Activated CD4-positive, alpha-beta T cell treated with anti-CD3 and anti-CD28 coated beads, Interleukin-2, amount 50 U/mL, for 48 hours (primary cell): ENCODE measurements at regions not wholly inside any gene's neighbourhood (a gene's known extent, or its start where the extent isn't known, plus 50 kb on each side); places are given as distances from the start of the nearest gene placed in this dataset.
"Not testable (repeated sequence)": the region's sequence is repeated elsewhere in the genome, so short reads cannot be mapped to it uniquely, and the experiment has no call there.

Experiments
- DNase-seq, 2 experiments: peaks; one replicate each; pipeline ENCODE4 v3.0.0-alpha.2; 2020

DNA sequence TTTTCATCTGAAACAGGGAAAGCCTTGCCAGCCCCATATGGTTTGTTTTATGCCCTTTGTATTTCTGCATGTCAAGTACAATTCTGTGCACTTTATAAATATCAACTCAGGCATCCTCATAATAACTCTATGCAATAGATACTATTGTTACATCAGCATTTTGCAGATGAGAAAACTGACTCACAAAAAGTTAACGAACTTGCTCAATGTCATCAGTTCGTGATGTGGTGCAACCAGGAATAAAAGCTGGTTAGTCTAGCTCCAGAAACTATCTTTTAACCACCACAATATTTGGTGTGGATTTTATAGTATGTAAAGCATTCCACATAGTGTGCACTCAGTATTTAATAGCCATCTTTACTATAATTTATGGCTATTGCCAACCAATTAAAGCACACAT lies 134.9 kb downstream of the MRPS30 start:
- no peak for DNase-seq

DNA sequence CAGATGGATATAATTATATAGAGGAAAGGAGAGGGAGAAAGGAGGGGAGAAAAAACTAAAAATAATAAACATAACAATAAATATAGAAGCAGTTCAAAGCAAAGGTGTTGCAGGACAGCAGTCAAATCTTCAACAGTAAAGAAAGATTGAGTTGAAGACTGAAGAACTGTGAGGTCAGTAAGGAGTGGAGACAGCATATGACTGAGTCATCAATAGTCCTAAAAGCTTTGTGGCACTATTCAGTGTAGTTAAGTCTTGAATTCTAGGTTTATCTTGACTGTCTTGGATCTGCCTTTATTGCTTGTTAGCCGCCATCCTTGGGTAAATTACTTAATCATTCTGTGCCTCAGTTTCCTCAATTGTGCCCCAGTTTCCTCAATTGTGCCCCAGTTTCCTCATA lies 137.0 kb downstream of the MRPS30 start:
- DNase-seq: no peak

DNA sequence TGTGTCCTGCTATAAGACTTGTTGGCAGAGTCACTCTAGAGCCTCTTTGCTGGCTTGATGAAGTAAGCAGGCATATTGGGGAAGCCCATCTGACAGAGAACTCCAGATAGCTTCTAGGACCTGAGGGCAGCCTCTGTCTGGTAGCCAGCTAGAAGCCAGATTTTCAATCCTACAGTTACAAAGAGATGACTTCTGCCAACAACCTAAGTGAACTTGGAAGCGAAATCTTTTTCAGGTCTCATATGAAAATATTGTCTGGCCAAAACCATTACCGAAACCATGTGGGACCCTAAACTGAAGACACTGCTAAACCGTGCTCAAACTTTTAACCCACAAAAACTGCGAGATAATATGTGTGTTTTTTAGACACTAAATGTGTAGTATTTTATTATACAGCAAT lies 140.9 kb downstream of the MRPS30 start:
- DNase-seq: no peak

DNA sequence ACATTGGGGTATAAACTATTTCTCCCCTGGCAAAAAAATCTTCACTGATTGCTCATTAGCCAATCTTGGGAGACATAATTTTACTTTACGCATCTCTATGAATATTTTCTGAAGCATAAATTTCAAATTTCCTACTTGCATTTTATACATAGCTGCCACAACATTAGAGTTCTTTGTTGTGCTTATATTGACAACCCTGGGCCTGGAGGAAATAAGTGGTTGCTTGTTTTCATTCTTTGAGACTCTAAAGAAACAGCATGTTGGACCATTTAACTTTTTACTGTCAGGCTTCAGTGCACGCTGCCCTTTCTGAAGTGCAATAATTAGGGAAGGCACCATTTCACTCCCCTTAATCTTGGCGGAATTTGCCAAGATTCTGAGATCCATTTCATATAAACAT lies 142.6 kb downstream of the MRPS30 start:
- DNase-seq: no peak

DNA sequence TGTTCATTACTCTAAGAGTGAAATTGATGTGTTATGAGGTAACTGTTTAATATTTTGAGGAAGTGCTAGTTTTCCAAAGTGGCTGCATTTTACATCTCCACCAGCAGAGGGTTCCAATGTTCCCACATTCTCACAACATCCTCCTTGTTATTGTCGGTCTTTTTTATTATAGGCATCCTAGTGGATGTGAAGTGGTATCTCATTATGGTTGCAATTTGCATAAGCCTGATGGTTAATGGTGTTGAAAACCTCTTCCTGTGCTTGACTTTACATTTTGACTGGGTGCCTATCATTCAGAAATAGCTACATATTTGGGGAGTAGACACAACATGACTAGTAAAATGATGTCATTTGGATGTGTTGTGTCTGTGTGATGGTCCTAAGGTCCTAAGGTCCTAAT lies 143.6 kb downstream of the MRPS30 start:
- no peak for DNase-seq

DNA sequence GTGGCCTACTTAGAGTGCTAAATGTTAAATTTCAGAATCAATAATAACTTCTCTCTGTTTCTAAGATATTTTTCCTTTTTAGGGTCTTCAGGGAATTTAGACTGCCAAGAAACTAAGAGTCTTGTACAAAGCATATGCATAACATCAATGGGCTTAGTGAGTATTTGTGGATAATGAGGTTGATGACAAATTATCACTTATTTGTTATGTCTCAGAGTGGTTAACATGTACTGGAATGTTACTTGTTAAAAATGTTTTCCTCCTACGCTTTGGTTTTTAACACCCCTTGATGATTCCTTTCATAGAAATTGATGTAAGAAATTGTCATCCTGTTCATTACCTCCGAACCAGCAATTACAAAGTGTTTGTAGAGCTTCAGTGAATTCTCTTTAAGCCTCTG lies 144.3 kb downstream of the MRPS30 start:
- DNase-seq: no peak

DNA sequence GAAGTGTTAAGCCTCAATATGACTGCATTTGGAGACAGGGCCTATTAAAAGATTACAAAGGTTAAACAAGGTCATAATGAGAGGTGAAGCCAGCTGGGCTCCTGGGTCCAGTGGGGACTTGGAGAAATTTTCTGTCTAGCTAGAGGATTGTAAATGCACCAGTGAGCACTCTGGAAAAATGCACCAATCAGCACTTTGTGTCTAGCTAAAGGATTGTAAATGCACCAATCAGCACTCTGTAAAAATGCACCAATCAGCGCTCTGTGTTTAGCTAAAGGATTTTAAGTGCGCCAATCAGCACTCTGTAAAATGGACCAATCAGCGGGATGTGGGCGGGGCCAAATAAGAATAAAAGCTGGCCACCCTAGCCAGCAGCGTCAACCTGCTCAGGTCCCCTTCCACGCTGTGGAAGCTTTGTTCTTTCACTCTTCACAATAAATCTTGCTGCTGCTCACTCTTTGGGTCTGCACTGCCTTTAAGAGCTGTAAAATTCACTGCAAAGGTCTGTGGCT lies 150.3 kb downstream of the MRPS30 start:
- DNase-seq: not testable (repeated sequence)

DNA sequence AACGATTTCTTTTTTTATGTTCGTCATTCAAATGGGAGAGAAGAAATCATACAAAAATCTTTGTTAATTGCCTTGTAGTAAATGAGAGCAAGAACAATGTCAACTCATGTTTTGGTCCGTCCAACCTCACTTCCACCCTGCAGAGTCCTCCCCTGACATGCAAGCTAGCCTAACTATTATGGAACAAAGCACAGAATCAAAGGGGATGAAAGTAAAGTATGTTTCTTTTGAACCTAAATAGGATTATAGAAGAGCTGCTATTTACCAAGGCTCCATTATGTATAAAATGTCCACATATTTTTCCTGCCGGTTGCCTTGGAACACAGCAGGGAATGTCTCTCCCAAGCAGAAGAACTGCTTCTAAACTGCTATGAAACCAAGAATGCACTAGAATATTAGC lies 161.1 kb downstream of the MRPS30 start:
- DNase-seq: no peak

DNA sequence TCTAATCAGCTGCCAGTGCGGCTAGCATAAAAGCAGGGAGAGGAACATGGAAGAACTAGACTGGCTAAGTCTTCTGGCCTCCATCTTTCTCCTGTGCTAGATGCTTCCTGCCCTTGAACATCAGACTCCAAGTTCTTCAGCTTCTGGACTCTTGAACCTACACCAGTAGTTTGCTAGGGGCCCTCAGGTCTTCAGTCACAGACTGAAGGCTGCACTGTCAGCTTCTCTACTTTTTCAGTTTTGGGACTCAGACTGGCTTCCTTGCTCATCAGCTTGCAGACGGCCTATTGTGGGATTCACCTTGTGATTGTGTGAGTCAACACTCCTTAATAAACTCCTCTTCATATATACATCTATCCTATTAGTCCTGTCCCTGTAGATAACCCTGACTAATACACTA lies 162.2 kb downstream of the MRPS30 start:
- not testable (repeated sequence) for DNase-seq

DNA sequence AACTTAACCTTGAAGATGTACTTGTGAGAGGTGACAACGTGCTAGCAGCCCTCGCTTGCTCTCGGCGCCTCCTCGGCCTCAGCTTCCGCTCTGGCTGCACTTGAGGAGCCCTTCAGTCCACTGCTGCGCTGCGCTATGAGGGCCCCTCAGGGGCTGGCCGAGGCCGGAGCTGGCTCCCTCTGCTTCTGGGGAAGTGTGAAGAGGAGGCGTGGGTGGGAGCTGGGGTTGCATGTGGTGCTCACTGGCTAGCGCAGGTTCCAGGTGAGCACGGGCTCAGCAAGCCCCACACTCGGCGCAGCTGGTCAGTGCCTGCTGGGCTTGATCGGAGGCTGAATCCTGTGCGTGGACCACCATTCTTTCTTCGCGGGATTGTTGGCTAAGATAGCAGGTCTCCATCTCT lies 166.1 kb downstream of the MRPS30 start:
- no peak for DNase-seq

DNA sequence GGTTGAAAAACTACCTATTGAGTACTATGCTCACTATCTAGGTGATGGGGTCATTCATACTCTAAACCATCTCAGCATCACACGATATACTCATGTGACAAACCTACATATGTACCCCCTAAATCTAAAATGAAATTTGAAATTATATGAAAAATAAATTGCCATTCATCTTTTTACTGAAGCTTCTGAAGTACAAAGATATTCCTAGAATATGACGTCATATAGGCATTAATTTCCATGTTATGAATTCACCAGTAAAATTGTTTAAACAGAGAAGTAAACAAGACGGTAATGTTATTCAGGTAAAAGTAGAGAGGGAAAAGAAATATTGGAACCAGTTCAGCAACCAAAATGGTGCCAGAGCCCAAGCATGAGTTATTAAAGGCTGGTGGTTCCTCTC lies 173.0 kb downstream of the MRPS30 start:
- no peak for DNase-seq

DNA sequence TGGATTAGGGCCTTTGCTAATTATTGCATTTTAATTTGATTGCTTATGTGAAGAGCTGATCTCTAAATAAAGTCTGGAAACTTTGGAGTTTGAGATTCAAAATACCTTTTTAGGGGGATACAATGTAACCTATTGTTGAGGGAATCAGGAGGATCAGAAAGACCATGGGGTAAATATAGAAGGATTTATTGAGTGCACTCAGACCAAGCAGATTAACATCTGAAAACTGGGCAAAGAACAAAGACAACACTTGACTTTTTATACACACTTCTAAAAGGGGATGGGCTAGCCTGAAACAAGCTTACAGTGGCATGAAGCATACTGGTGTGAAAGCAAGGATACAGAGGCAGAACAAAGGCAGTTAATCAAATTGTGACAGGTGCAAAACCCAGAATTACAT lies 174.3 kb downstream of the MRPS30 start:
- no peak for DNase-seq

DNA sequence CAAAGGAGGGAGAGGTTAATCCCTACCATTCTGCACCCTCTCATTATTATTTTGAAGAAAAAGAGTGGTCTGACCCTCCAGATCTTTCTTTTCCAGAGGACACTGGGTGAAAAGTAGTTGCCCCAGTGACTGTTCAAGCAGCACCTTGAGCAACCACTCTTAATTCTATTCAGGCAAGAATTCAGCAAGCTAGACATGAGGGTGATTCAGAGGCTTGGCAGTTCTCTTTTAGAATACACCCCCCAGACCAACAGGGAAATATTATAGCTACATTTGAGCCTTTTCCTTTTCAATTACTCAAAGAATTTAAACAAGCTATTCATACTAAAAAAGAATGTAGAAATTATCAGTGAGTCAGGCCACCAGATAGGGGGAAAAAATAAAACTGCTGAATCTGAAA lies 178.3 kb downstream of the MRPS30 start:
- no peak for DNase-seq

DNA sequence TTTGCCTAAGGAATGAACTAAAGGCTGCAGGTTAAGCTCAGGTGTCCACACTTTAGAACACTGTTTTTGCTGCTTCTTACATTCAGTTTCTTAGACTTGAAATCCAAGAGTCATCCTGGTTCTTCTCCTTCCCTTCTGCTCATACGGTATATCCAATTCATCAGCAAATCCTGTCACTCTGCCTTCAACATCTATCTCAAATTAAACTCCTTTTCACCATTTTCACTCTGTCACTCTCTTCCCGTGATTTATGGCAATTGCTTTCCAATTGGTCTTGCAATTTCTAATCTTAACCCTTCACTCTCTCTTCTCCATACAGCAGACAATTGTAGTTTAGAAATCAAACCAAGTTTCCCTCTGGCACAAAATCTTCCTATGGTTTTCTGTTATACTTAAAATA lies 182.9 kb downstream of the MRPS30 start:
- no peak for DNase-seq

DNA sequence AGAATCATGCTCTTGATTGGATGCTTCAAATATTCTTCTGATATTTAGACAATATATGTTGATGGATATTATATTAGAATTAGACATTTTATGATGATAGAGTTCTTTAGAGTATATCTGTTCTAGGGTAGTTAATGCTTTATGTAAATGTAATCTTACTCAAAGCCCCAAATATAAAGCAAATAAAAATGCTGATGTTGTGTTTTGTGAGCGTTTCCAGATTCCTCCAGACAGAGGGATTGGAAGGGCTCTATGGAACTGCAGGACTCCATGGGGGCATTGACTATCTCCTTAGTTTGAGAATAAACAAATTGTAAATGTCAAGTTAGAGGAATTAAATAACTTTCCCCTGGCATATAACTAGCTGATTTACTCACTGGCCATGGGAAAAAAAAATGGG lies 184.5 kb downstream of the MRPS30 start:
- DNase-seq: no peak

DNA sequence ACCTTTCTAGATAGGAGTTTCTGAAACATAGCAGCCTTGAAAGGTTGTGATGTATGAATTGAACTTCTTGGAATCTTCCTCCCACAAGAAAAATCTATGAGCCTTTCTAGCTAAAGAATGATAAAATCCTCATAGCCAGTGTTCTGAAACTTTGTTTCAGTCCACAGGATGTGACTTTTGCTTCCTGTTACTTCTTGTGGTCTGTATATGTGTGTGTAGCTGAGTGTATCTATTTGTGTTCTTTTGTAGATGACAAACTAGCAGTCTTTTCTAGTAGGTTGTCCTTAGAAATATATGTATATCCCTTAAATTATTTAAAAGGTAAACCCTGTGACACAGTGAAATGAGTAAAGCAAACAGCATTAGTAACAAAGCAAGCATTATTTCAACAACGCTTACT lies 188.8 kb downstream of the MRPS30 start:
- no peak for DNase-seq

DNA sequence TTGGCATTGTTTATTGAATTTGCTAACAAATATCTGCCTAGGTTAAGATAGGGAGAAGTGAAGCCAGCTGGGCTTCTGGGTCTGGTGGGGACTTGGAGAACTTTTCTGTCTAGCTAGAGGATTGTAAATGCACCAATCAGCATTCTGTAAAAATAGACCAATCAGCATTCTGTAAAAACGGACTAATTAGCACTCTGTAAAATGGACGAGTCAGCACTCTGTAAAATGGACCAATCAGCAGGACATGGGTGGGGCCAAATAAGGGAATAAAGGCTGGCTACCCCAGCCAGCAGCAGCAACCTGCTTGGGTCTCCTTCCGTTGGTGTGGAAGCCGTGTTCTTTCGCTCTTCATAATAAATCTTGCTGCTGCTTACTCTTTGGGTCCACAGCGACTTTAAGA lies 198.4 kb downstream of the MRPS30 start:
- DNase-seq: not testable (repeated sequence)

DNA sequence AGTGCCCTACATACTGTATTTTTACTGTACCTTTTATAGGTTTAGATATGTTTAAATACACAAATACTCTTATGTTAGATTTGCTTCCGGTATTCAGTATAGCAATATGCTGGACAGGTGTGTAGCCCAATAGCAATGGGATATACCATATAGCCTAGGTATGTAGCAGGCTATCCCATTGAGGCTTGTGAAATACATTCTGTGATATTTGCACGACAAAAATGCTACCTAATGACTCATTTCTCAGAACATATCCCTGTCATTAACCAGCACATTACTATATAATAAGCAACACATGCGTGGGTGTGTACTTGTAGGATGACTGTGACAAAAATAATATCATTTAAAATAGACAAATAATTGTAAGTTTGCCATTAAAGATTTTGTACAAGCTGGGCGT lies 208.8 kb downstream of the MRPS30 start:
- DNase-seq: no peak

DNA sequence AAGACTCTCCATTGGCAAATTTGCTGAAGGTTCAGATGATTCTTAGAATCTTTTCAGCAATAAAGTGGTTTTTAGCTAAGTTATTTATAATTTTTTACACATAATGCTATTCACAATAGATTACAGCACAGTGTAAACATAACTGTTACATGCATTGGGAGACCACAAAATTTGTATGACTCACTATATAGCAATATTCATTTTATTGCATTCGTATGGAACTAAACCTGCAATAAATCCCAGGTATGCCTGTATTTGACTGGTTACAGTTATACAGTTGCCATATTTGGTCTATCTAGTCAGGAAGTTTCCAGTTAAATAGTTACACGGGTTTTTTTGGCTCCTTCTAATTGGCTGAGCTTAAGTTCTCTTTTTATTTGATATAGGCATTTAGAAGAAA lies 220.8 kb downstream of the MRPS30 start:
- DNase-seq: no peak

DNA sequence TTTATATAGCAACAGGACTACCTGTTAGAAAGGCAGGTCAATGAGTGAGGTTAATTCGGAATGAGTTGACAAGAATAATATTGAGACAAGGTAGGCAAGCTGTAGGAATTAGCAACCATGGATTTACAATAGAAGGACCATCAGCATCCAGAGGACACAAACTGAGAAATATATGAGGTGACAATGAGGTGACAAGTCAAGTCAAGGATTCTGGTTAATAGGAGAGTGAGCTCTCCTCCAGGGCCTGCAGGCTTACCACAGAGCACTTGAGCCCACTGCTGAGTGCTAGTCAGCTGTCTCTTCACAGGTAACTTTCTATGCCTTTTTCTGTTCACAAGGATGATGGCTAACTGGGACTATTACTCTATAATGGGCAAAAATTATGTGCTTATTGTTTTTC lies 227.2 kb downstream of the MRPS30 start:
- no peak for DNase-seq

DNA sequence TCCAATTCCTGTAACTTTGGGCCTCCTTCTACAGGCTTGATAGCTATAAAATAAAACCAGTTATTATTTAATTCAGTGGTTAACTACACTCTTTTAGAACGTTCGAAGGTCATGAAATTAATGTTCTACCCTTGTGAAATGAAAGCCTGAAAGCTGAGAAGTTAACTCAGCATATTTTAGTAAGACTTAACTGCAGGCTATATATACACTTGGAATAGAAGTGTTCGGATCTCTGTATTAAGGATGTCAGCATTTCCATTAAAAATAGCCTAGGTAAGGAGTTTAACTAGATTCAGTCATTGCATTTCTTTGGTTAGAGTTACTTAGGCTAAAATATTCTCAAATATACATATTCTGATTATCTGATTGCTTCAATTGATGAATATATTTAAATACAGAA lies 229.2 kb downstream of the MRPS30 start:
- DNase-seq: no peak

DNA sequence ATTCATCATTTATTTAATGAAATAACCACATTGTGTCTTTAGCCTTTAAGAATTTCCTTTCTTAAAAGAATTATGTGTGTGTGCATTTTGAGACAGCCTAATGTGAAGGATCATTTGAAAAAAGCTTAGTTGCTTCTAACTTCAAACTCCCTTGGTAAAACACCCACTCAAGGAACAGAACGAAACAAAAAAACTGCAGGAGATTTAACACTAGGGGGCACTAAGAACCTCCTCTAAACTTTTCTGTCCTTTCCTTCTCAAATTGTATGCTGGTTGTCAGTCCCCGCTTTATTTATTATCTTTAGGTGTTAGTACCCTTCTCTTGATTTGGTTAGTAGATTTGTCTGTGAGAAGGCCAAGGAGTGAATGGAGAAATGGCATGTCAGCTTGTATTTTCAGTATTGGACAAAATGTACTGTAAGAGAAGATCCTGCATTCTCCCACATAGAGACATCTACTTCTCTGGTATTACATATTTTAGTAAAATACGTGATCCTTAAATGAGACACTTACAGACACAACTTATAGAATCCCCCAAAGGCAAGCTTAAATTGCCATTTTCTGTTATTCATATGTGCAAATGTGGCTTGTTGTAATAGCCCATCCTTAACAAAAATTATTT lies 229.7 kb downstream of the MRPS30 start:
- DNase-seq: no peak

DNA sequence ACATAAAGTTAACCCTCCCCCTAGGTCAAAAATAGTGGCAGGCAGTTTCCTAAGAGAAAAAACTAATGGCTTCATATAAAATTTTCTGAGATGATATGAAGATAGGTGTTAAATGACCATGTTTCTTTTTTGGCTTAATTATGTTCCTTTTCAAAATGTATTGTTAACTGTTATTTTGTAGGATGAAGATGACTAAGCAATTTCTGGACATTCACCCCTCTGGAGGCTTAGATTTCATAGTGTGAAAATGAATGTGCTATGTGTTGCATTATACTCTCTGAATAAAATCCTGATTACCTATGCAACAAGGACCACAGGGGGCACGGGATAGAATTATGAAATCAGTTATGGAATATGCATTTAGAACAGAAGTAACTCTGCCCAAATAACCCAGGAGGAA lies 233.5 kb downstream of the MRPS30 start:
- no peak for DNase-seq

DNA sequence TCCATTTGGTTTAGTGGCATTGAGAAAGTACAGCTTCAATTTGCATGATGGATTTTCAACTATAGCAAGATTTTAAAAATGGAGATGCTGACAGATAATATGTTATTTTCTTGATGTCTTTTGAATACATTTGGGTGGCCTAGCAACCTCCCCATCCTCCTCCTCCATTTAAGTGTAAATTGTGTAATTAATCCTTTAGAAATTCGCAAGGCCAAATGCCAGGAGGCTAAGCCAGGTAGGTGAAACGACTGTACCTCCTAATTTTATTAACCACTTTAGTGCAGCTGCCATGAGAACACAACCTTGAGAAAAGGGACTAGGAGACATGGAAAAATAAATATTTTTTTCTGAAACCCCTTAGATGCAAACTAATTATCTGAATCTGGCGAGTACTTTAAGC lies 248.8 kb downstream of the MRPS30 start:
- DNase-seq: no peak

DNA sequence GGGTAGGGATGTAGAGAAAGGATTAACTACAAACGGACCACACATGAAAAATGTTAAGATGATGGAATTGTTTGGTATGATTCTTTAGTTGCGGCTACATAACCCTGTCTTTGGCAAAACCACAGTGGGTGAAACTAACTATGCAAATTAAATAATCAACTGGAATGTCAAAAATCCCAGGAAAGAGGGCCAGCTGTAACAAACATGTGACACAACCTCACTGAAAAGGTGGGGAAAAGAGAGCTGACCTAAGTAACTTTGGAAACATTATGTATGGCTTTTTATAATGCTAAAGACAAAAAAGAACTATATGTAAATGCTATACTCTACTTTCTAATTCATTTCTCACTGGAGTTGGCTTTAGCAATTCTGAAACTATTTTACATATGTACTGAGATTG lies 252.0 kb downstream of the MRPS30 start:
- DNase-seq: no peak

DNA sequence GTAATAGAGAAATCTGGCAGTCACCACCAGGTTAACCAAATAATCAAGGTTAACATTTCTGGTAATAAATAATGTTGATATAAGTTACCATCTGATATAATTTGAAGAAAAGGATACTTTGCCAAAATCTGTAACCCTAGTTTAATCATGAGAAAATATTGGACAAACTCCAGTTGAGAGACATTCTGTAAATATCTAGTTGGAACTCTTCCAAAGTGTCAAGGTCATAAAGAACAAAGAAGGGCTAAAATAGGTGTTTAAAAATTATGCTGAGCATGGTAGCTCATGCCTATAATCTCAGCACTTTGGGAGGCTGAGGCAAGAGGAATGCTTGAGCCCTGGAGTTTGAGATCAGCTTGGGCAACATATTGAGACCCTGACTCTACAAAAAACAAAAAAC lies 253.3 kb downstream of the MRPS30 start:
- no peak for DNase-seq
